Activated CD8-positive, alpha-beta T cell treated with anti-CD3 and anti-CD28 coated beads for 36 hours (primary cell): ENCODE measurements at regions not wholly inside any gene's neighbourhood (a gene's known extent, or its start where the extent isn't known, plus 50 kb on each side); places are given as distances from the start of the nearest gene placed in this dataset.

Experiments used
- ATAC-seq: fragments of 200-7000 bp; cut with Tn5 transposase; one replicate; pipeline ENCODE4 v1.10.0; 2021; ENCODE audit warnings: mild to moderate bottlenecking, moderate library complexity
- CTCF ChIA-PET: fragments of 350-600 bp; sonication (Branson Sonifier 250); formaldehyde crosslinking; loops from one replicate; lab custom pipeline; 2021; ENCODE audit warnings: antibody characterized with exemption; lab: Charles Lee
- POLR2A ChIA-PET: fragments of 350-600 bp; sonication (Branson Sonifier 250); formaldehyde crosslinking; loops from one replicate; lab custom pipeline; 2021; ENCODE audit warnings: antibody characterized with exemption; lab: Charles Lee
- DNase-seq: peaks from one replicate; pipeline ENCODE4 v3.0.0-alpha.2; 2020
- H3K27ac Mint-ChIP-seq: one replicate; pipeline ENCODE4 v1.8.0; 2021; ENCODE audit warnings: mild to moderate bottlenecking, mixed read lengths
- H3K27me3 Mint-ChIP-seq: one replicate; pipeline ENCODE4 v1.8.0; 2021; ENCODE audit warnings: mixed read lengths
- H3K36me3 Mint-ChIP-seq: one replicate; pipeline ENCODE4 v1.8.0; 2021; ENCODE audit warnings: low read depth, mixed read lengths
- H3K4me1 Mint-ChIP-seq: one replicate; pipeline ENCODE4 v1.8.0; 2021; ENCODE audit warnings: low read depth, mixed read lengths
- H3K4me3 Mint-ChIP-seq: one replicate; pipeline ENCODE4 v1.8.0; 2021; ENCODE audit warnings: mild to moderate bottlenecking, moderate library complexity, mixed read lengths
- H3K9me3 Mint-ChIP-seq: one replicate; pipeline ENCODE4 v1.8.0; 2021; ENCODE audit warnings: mixed read lengths
- CTCF ChIP-seq: fragments of 200-600 bp; IDR thresholded peaks from one replicate; pipeline ENCODE4 v1.8.0; 2022; ENCODE audit warnings: antibody characterized with exemption, mild to moderate bottlenecking
- intact Hi-C: fragments of 100-400 bp; cut with micrococcal nuclease; formaldehyde crosslinking; loops from one replicate; pipeline ENCODE4 v1.10.0; 2022

- POLR2A ChIA-PET, result interaction anchor here (0.9 to 3.4 kb wide), 13 partner anchors 9 to 115 kb away, joined by 3 to 30 read pairs (median 8); no protein-coding TSS in a partner anchor
Observed at GRCh38 chr2:64213532-64214275, 69.5 kb upstream of the PELI1 start.

DNA sequence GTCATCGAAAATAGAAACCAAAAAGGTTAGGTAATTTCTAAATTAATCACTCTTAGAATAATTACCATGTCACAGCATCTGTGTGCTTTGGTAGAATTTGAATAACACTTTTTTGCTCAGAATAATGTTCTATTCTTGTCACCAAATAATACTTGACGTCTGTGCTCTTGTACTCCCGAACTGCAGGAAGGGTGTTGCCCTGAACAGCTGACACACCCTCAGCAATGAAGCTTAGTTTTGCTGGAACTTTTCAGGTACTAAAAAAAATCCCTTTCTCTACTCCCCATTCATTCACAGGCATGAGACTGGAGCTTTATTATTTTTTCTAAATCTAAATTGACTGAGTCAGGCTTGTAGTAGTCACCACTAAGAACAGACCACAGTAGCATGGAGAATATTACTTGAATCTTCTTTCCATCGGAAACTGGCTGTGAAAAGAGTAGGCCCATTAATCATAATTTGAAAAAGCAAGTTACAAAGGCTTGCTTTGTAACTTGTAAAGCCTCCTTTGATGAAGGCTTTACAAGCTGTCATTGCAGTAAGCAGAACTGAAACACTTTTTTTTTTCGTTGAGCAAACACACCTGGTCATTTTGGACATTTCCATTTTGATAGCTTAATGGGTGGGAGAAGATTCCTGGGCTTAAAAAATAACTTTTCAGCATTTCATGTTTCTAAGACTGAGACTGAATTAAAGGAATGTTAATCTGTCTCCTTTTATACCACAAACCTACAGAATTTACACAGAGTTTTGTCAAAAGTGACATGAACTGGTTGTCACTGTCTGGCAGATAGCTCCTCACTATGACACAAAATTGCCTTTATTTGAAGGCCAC lies 70.3 kb upstream of the PELI1 start:
- DNase-seq (peak; percentile 45), ATAC-seq (peak; percentile 67)
- H3K4me3 Mint-ChIP-seq, result peak overlapping the region; percentile 63
- no peaks in the 10 kb centered on the region for H3K27me3 Mint-ChIP-seq
- H3K4me1 Mint-ChIP-seq, result peaks cover 55% of the 10 kb centered on the region
- peak overlapping the region; percentile 97 for H3K27ac Mint-ChIP-seq
- no peak for TF ChIP-seq CTCF
- no peaks in the 10 kb centered on the region for H3K9me3 Mint-ChIP-seq
- ChIA-PET CTCF (interaction anchor here (0.7 to 2.8 kb wide), 12 partner anchors 9 to 165 kb away, joined by 3 to 39 read pairs (median 3); no protein-coding TSS in a partner anchor), POLR2A (interaction anchor here (0.8 to 3.4 kb wide), 15 partner anchors 9 to 117 kb away, joined by 3 to 30 read pairs (median 5); no protein-coding TSS in a partner anchor)
- no peaks in the 10 kb centered on the region for H3K36me3 Mint-ChIP-seq
- intact Hi-C loops, result loop anchor here (1.0 to 5.0 kb wide), 2 partner anchors 111 to 177 kb away; no protein-coding TSS in a partner anchor

More at GRCh38 chr2:64213532-64214275, 69.5 kb upstream of the PELI1 start:
- peaks cover 61% of the 10 kb centered on the region for H3K4me1 Mint-ChIP-seq
- peak; percentile 31 for DNase-seq
- intact Hi-C loops, result loop anchor here (1.0 to 5.0 kb wide), 2 partner anchors 112 to 176 kb away; no protein-coding TSS in a partner anchor
- peak overlapping the region; percentile 97 for H3K27ac Mint-ChIP-seq
- CTCF ChIA-PET, result interaction anchor here (0.9 to 2.8 kb wide), 8 partner anchors 14 to 117 kb away, joined by 3 to 39 read pairs (median 4); no protein-coding TSS in a partner anchor
- H3K36me3 Mint-ChIP-seq, result no peaks in the 10 kb centered on the region
- H3K27me3 Mint-ChIP-seq, result no peaks in the 10 kb centered on the region
- peak; percentile 19 for ATAC-seq
- peak overlapping the region; percentile 63 for H3K4me3 Mint-ChIP-seq
- no peak for TF ChIP-seq CTCF
- no peaks in the 10 kb centered on the region for H3K9me3 Mint-ChIP-seq

DNA sequence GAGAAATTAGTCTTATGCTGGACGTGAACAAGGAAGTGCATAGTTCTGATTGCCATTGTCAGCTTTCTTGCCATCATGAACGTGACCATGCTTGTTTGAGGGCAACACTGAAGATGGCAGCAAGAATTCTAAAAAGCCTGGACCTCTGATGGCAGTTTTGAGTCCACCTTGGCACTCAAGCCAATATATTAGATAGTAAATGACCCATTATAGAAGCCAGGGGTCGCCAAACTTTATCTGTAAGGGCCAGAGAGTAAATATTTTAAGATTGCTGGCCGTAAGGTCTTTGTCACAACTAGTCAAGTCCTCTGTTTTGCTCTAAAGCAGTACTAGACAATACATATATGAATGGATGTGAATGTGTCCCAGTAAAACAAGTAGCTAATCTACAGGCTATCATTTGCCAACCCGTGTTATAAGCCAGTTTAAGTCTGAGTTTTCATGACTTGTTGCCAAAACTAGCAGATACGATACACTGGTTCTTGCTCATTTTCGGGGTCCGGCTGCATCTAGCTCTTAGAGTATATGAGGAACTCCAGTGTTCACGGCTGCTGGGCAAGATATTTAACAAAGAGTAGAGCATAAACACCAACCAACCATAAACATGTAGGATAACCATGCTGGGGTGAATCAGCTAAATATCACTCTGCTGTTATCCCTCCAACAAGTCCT lies 73.1 kb upstream of the PELI1 start:
- Mint-ChIP-seq H3K4me3 (no peak overlapping the region), H3K27ac (no peak overlapping the region), H3K27me3 (no peaks in the 10 kb centered on the region), H3K36me3 (no peaks in the 10 kb centered on the region), H3K9me3 (no peaks in the 10 kb centered on the region), H3K4me1 (peaks cover 34% of the 10 kb centered on the region)
- intact Hi-C loops, result no loop called here
- DNase-seq (no peak), ATAC-seq (no peak)
- ChIA-PET CTCF (interaction anchor here (1.0 to 2.3 kb wide), 4 partner anchors 9 to 113 kb away, joined by 3 to 5 read pairs (median 4); no protein-coding TSS in a partner anchor), POLR2A (interaction anchor here (0.6 to 0.7 kb wide), 2 partner anchors 11 kb away, joined by 3 read pairs; no protein-coding TSS in a partner anchor)
- TF ChIP-seq CTCF, result no peak

- H3K4me3 Mint-ChIP-seq, result no peak overlapping the region
- intact Hi-C loops, result no loop called here
- DNase-seq, result no peak
- ChIA-PET POLR2A (interaction anchor here (0.7 to 1.3 kb wide), 2 partner anchors 10 to 75 kb away, joined by 3 read pairs; no protein-coding TSS in a partner anchor), CTCF (interaction anchor here (1.1 to 2.3 kb wide), 2 partner anchors 8 to 77 kb away, joined by 5 read pairs; no protein-coding TSS in a partner anchor)
- H3K9me3 Mint-ChIP-seq, result no peaks in the 10 kb centered on the region
- no peaks in the 10 kb centered on the region for H3K36me3 Mint-ChIP-seq
- H3K27me3 Mint-ChIP-seq, result no peaks in the 10 kb centered on the region
- ATAC-seq, result no peak
- TF ChIP-seq CTCF, result no peak
- peaks cover 32% of the 10 kb centered on the region for H3K4me1 Mint-ChIP-seq
- H3K27ac Mint-ChIP-seq, result no peak overlapping the region
Observed at GRCh38 chr2:64218137-64218802, 74.0 kb upstream of the PELI1 start.
